HEK293 (cell line): ENCODE measurements at regions not wholly inside any gene's neighbourhood (a gene's known extent, or its start where the extent isn't known, plus 50 kb on each side); places are given as distances from the start of the nearest gene placed in this dataset.

ENCODE experiments used
- ATF2 ChIP-seq: fragments of 450-650 bp; formaldehyde crosslinking; IDR thresholded peaks from 2 replicates; pipeline ENCODE4 v1.5.1; 2016; ENCODE audit warnings: missing biosample characterization, missing genetic modification characterization, low read depth
- GLI4 ChIP-seq: fragments of 450-650 bp; formaldehyde crosslinking; IDR thresholded peaks from 2 replicates; pipeline ENCODE4 v1.5.1; 2016; ENCODE audit warnings: missing biosample characterization, missing genetic modification characterization
- GLIS2 ChIP-seq: fragments of 450-650 bp; formaldehyde crosslinking; IDR thresholded peaks from 2 replicates; pipeline ENCODE4 v1.5.1; 2016; ENCODE audit warnings: missing biosample characterization, missing genetic modification characterization
- MZF1 ChIP-seq: fragments of 450-650 bp; formaldehyde crosslinking; IDR thresholded peaks from 2 replicates; pipeline ENCODE4 v1.5.1; 2017; ENCODE audit warnings: missing biosample characterization, missing genetic modification characterization, borderline replicate concordance
- OVOL3 ChIP-seq: fragments of 450-650 bp; formaldehyde crosslinking; IDR thresholded peaks from 2 replicates; pipeline ENCODE4 v1.5.1; 2016; ENCODE audit warnings: missing biosample characterization, missing genetic modification characterization
- PATZ1 ChIP-seq: fragments of 450-650 bp; formaldehyde crosslinking; IDR thresholded peaks from 2 replicates; pipeline ENCODE4 v1.5.1; 2016; ENCODE audit warnings: missing biosample characterization, missing genetic modification characterization
- PRDM6 ChIP-seq: fragments of 450-650 bp; formaldehyde crosslinking; IDR thresholded peaks from 2 replicates; pipeline ENCODE4 v1.5.1; 2017; ENCODE audit warnings: missing biosample characterization, missing genetic modification characterization
- SETDB1 ChIP-seq: IDR thresholded peaks from one replicate; pipeline ENCODE4 v1.6.1; 2017; ENCODE audit warnings: mild to moderate bottlenecking, low read length, moderate library complexity, mixed read lengths; ENCODE audit not compliant: insufficient read length
- SP2 ChIP-seq: fragments of 450-650 bp; formaldehyde crosslinking; IDR thresholded peaks from 2 replicates; pipeline ENCODE4 v1.5.1; 2016; ENCODE audit warnings: missing biosample characterization, missing genetic modification characterization
- YY2 ChIP-seq: fragments of 450-650 bp; formaldehyde crosslinking; IDR thresholded peaks from 2 replicates; pipeline ENCODE4 v1.5.1; 2016; ENCODE audit warnings: missing biosample characterization, missing genetic modification characterization
- ZBTB1 ChIP-seq: fragments of 450-650 bp; formaldehyde crosslinking; IDR thresholded peaks from 2 replicates; pipeline ENCODE4 v1.5.1; 2016; ENCODE audit warnings: missing biosample characterization, missing genetic modification characterization
- ZBTB17 ChIP-seq: fragments of 450-650 bp; formaldehyde crosslinking; IDR thresholded peaks from 2 replicates; pipeline ENCODE4 v1.5.1; 2016; ENCODE audit warnings: missing biosample characterization, missing genetic modification characterization
- ZBTB20 ChIP-seq: fragments of 450-650 bp; formaldehyde crosslinking; IDR thresholded peaks from 2 replicates; pipeline ENCODE4 v1.5.1; 2016; ENCODE audit warnings: missing biosample characterization, missing genetic modification characterization
- ZFP37 ChIP-seq: fragments of 450-650 bp; formaldehyde crosslinking; IDR thresholded peaks from 2 replicates; pipeline ENCODE4 v1.5.1; 2016; ENCODE audit warnings: missing biosample characterization, missing genetic modification characterization
- ZNF114 ChIP-seq: fragments of 450-650 bp; formaldehyde crosslinking; IDR thresholded peaks from 2 replicates; pipeline ENCODE4 v1.5.0; 2017; ENCODE audit warnings: missing biosample characterization, missing genetic modification characterization
- ZNF133 ChIP-seq: fragments of 450-650 bp; formaldehyde crosslinking; IDR thresholded peaks from 2 replicates; pipeline ENCODE4 v1.5.1; 2016; ENCODE audit warnings: missing biosample characterization, missing genetic modification characterization
- ZNF138 ChIP-seq: fragments of 450-650 bp; formaldehyde crosslinking; IDR thresholded peaks from 2 replicates; pipeline ENCODE4 v1.5.1; 2016; ENCODE audit warnings: missing biosample characterization, missing genetic modification characterization, borderline replicate concordance
- ZNF19 ChIP-seq: fragments of 450-650 bp; formaldehyde crosslinking; IDR thresholded peaks from 2 replicates; pipeline ENCODE4; 2016; ENCODE audit warnings: missing biosample characterization, missing genetic modification characterization, low read depth
- ZNF416 ChIP-seq: fragments of 450-650 bp; formaldehyde crosslinking; IDR thresholded peaks from 2 replicates; pipeline ENCODE4 v1.5.1; 2016; ENCODE audit warnings: missing biosample characterization, missing genetic modification characterization
- ZNF501 ChIP-seq: fragments of 450-650 bp; formaldehyde crosslinking; IDR thresholded peaks from 2 replicates; pipeline ENCODE4 v1.5.1; 2016; ENCODE audit warnings: missing biosample characterization, missing genetic modification characterization
- ZNF510 ChIP-seq: fragments of 450-650 bp; formaldehyde crosslinking; IDR thresholded peaks from 2 replicates; pipeline ENCODE4 v1.5.1; 2018; ENCODE audit warnings: mild to moderate bottlenecking, missing genetic modification characterization, missing biosample characterization; ENCODE audit not compliant: insufficient replicate concordance
- ZNF571 ChIP-seq: fragments of 450-650 bp; formaldehyde crosslinking; IDR thresholded peaks from 2 replicates; pipeline ENCODE4 v1.5.0; 2017; ENCODE audit warnings: missing biosample characterization, missing genetic modification characterization
- ZNF623 ChIP-seq: fragments of 450-650 bp; formaldehyde crosslinking; IDR thresholded peaks from 2 replicates; pipeline ENCODE4 v1.5.1; 2016; ENCODE audit warnings: missing biosample characterization, missing genetic modification characterization
- ZNF629 ChIP-seq: fragments of 450-650 bp; formaldehyde crosslinking; IDR thresholded peaks from 2 replicates; pipeline ENCODE4 v1.5.1; 2017; ENCODE audit warnings: missing biosample characterization, missing genetic modification characterization
- ZNF707 ChIP-seq: fragments of 450-650 bp; formaldehyde crosslinking; IDR thresholded peaks from 2 replicates; pipeline ENCODE4 v1.5.1; 2016; ENCODE audit warnings: missing biosample characterization, missing genetic modification characterization
- ZNF776 ChIP-seq: fragments of 450-650 bp; formaldehyde crosslinking; IDR thresholded peaks from 2 replicates; pipeline ENCODE4 v1.5.0; 2017; ENCODE audit warnings: missing biosample characterization, missing genetic modification characterization, borderline replicate concordance
- ZNF843 ChIP-seq: fragments of 450-650 bp; formaldehyde crosslinking; IDR thresholded peaks from 2 replicates; pipeline ENCODE4 v1.5.1; 2016; ENCODE audit warnings: missing biosample characterization, missing genetic modification characterization
- ZSCAN5A ChIP-seq: fragments of 450-650 bp; formaldehyde crosslinking; IDR thresholded peaks from 2 replicates; pipeline ENCODE4 v1.5.1; 2016; ENCODE audit warnings: missing biosample characterization, missing genetic modification characterization
- TF ChIP-seq, protein P1 (sequence below): fragments of 450-650 bp; formaldehyde crosslinking; conservative IDR thresholded peaks from 2 replicates; pipeline ENCODE4 v1.5.1; 2016; ENCODE audit warnings: low read depth, missing biosample characterization, missing genetic modification characterization
- TF ChIP-seq, protein P2 (sequence below): fragments of 450-650 bp; formaldehyde crosslinking; IDR thresholded peaks from 2 replicates; pipeline ENCODE4 v1.5.1; 2016; ENCODE audit warnings: missing biosample characterization, missing genetic modification characterization

DNA sequence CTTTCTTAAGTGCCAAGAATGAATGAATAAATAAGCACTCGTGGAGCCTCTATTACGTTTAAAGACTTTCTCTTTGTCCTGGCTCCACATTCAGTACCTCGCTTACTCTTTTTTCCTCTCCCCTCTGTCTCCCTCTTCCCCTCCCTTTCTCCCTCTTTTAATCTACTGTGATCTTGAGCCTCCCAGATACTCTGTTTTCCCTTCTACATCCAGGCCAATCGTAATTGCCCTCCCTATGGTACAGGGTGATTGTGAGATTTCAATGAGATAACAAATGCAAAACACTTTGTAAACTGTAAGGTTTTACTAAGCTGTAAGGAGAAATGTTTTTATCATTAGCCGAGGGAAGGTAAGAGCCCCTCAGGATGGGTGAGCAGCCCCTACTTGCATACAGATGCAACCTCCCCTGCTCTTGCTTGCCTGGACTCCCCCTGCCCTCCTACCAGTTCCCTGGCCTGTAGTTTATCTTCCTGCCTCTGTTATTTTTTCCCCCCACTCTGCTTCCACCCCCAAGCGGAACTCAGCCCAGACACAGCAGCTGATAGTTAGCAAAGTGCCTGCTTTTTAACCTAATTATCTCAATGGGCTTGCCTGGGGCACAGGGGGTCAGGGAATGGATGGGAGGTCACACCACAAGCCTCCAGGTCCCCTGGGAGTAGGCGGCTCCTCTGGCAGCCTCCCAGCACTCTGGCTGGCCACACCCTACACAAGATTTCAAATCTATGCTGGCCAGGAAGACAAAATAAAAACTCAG is 76.9 kb upstream of the CADM1 start (continued):
- TF ChIP-seq ZBTB17 (tag by site-specific recombination) (no peak; the same call in 1 of the 2 replicates), MZF1 (tag by site-specific recombination) (no peak), ZNF416 (no peak), ZNF843 (peak; percentile 81), YY2 (tag by site-specific recombination) (no peak), SP2 (tag by site-specific recombination) (0 out of 2 replicates have a peak, but pooled peaks have one; percentile 15), ZNF776 (no peak), GLI4 (tag by site-specific recombination) (no peak), ZNF501 (tag by site-specific recombination) (no peak), ZNF19 (tag by site-specific recombination) (no peak), OVOL3 (tag by site-specific recombination) (no peak), ZNF114 (tag by site-specific recombination) (no peak), GLIS2 (peak; percentile 81), ZNF571 (tag by site-specific recombination) (no peak), ZNF707 (tag by site-specific recombination) (no peak), ZSCAN5A (tag by site-specific recombination) (no peak), ZNF629 (tag by site-specific recombination) (peak; percentile 75), ZNF138 (tag by site-specific recombination) (no peak), ZNF623 (tag by site-specific recombination) (no peak), ZNF133 (tag by site-specific recombination) (no peak), ZFP37 (no peak; the same call in 1 of the 2 replicates), ZBTB20 (tag by site-specific recombination) (no peak), PRDM6 (peak; percentile 76), SETDB1 (no peak), ZBTB1 (no peak), PATZ1 (peak; percentile 96), ZNF510 (tag by site-specific recombination) (no peak), ATF2 (no peak)
- TF ChIP-seq, protein P1, sequence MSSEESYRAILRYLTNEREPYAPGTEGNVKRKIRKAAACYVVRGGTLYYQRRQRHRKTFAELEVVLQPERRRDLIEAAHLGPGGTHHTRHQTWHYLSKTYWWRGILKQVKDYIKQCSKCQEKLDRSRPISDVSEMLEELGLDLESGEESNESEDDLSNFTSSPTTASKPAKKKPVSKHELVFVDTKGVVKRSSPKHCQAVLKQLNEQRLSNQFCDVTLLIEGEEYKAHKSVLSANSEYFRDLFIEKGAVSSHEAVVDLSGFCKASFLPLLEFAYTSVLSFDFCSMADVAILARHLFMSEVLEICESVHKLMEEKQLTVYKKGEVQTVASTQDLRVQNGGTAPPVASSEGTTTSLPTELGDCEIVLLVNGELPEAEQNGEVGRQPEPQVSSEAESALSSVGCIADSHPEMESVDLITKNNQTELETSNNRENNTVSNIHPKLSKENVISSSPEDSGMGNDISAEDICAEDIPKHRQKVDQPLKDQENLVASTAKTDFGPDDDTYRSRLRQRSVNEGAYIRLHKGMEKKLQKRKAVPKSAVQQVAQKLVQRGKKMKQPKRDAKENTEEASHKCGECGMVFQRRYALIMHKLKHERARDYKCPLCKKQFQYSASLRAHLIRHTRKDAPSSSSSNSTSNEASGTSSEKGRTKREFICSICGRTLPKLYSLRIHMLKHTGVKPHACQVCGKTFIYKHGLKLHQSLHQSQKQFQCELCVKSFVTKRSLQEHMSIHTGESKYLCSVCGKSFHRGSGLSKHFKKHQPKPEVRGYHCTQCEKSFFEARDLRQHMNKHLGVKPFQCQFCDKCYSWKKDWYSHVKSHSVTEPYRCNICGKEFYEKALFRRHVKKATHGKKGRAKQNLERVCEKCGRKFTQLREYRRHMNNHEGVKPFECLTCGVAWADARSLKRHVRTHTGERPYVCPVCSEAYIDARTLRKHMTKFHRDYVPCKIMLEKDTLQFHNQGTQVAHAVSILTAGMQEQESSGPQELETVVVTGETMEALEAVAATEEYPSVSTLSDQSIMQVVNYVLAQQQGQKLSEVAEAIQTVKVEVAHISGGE: no peak
- TF ChIP-seq, protein P2, sequence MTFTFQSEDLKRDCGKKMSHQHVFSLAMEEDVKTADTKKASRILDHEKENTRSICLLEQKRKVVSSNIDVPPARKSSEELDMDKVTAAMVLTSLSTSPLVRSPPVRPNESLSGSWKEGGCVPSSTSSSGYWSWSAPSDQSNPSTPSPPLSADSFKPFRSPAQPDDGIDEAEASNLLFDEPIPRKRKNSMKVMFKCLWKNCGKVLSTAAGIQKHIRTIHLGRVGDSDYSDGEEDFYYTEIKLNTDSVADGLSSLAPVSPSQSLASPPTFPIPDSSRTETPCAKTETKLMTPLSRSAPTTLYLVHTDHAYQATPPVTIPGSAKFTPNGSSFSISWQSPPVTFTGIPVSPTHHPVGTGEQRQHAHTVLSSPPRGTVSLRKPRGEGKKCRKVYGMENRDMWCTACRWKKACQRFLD (tag by site-specific recombination): no peak
